ENCODE measurements at regions not wholly inside any gene's neighbourhood (a gene's known extent, or its start where the extent isn't known, plus 50 kb on each side); places are given as distances from the start of the nearest gene placed in this dataset.

- ATAC-seq, result no peak
- TF ChIP-seq ZNF70 (CRISPR knock-in tag; IDR thresholded peaks at IDR 0.05) (no peak), PPARA (CRISPR knock-in tag; IDR thresholded peaks at IDR 0.05; ENCODE audit: borderline replicate concordance) (no peak), CREB5 (CRISPR knock-in tag; IDR thresholded peaks at IDR 0.05; ENCODE audit: low read depth) (no peak), CSRNP3 (CRISPR knock-in tag; IDR thresholded peaks at IDR 0.05) (no peak), ESRRG (CRISPR knock-in tag; IDR thresholded peaks at IDR 0.05) (no peak), GLIS3 (CRISPR knock-in tag; IDR thresholded peaks at IDR 0.05) (no peak), CSDC2 (CRISPR knock-in tag; IDR thresholded peaks at IDR 0.05) (no peak), TOX (CRISPR knock-in tag; IDR thresholded peaks at IDR 0.05; ENCODE audit: borderline replicate concordance) (no peak), ARNTL (CRISPR knock-in tag; IDR thresholded peaks at IDR 0.05; ENCODE audit: borderline replicate concordance, low read depth) (no peak)
These were observed 59.3 kb upstream of the PRMT8 start for GRCh38 chr12:3431686-3432085.

- ATAC-seq, result peak; percentile 21; the same call in 2 of the 3 replicates
These were observed 58.7 kb upstream of the PRMT8 start for GRCh38 chr12:3432176-3432742.

GRCh38 chr12:3432868-3433267, 58.1 kb upstream of the PRMT8 start:
- no peak for TF ChIP-seq PPARA (CRISPR knock-in tag; IDR thresholded peaks at IDR 0.05; ENCODE audit: borderline replicate concordance)
- TF ChIP-seq ZNF565 (CRISPR knock-in tag; conservative IDR thresholded peaks at IDR 0.05; ENCODE audit: low read depth), result no peak
- TF ChIP-seq CSDC2 (CRISPR knock-in tag; IDR thresholded peaks at IDR 0.05), result no peak
- no peak for TF ChIP-seq CREB5 (CRISPR knock-in tag; IDR thresholded peaks at IDR 0.05; ENCODE audit: low read depth)
- TF ChIP-seq PATZ1 (CRISPR knock-in tag; IDR thresholded peaks at IDR 0.05; ENCODE audit: borderline replicate concordance), result no peak
- no peak for TF ChIP-seq CSRNP3 (CRISPR knock-in tag; IDR thresholded peaks at IDR 0.05)
- TF ChIP-seq ZNF70 (CRISPR knock-in tag; IDR thresholded peaks at IDR 0.05), result no peak
- no peak for TF ChIP-seq ISL1 (CRISPR knock-in tag; IDR thresholded peaks at IDR 0.05)
- no peak for TF ChIP-seq ZFP3 (CRISPR knock-in tag; IDR thresholded peaks at IDR 0.05)
- ATAC-seq, result no peak

More at GRCh38 chr12:3432176-3432742, 58.7 kb upstream of the PRMT8 start:
- no peak for TF ChIP-seq ZFP3 (CRISPR knock-in tag; IDR thresholded peaks at IDR 0.05)
- no peak for TF ChIP-seq OSR1 (CRISPR knock-in tag; IDR thresholded peaks at IDR 0.05)
- no peak for TF ChIP-seq TCF4 (CRISPR knock-in tag; IDR thresholded peaks at IDR 0.05; ENCODE audit: borderline replicate concordance)
- TF ChIP-seq ESRRG (CRISPR knock-in tag; IDR thresholded peaks at IDR 0.05), result no peak
- TF ChIP-seq PATZ1 (CRISPR knock-in tag; IDR thresholded peaks at IDR 0.05; ENCODE audit: borderline replicate concordance), result no peak
- no peak for TF ChIP-seq CREB5 (CRISPR knock-in tag; IDR thresholded peaks at IDR 0.05; ENCODE audit: low read depth)
- TF ChIP-seq BACH2 (CRISPR knock-in tag; IDR thresholded peaks at IDR 0.05; ENCODE audit: borderline replicate concordance), result no peak
- no peak for TF ChIP-seq RARB (CRISPR knock-in tag; IDR thresholded peaks at IDR 0.05)
- no peak for TF ChIP-seq CSDC2 (CRISPR knock-in tag; IDR thresholded peaks at IDR 0.05)
- TF ChIP-seq ZNF70 (CRISPR knock-in tag; IDR thresholded peaks at IDR 0.05), result no peak
- TF ChIP-seq ARNTL (CRISPR knock-in tag; IDR thresholded peaks at IDR 0.05; ENCODE audit: borderline replicate concordance, low read depth), result no peak
- no peak for TF ChIP-seq ZNF565 (CRISPR knock-in tag; conservative IDR thresholded peaks at IDR 0.05; ENCODE audit: low read depth)
- TF ChIP-seq GLIS3 (CRISPR knock-in tag; IDR thresholded peaks at IDR 0.05), result no peak
- no peak for TF ChIP-seq ZNF8 (CRISPR knock-in tag; IDR thresholded peaks at IDR 0.05)
- TF ChIP-seq SNAI2 (CRISPR knock-in tag; IDR thresholded peaks at IDR 0.05), result no peak

All from SK-N-SH treated with all-trans-retinoic acid at 6 μM for 48 hours (cell line).